GM21717 (cell line): ENCODE measurements at regions not wholly inside any gene's neighbourhood (a gene's known extent, or its start where the extent isn't known, plus 50 kb on each side); places are given as distances from the start of the nearest gene placed in this dataset.

ENCODE experiments used
- ATAC-seq: cut with Tn5 transposase; IDR thresholded peaks from one replicate; pipeline ENCODE4 v1.9.1; 2021; ENCODE audit warnings: mild to moderate bottlenecking, moderate library complexity; ENCODE audit not compliant: unreplicated experiment

- no peak for ATAC-seq
Measured at GRCh38 chr4:145251391-145251790, 71.0 kb upstream of the OTUD4 start.

DNA sequence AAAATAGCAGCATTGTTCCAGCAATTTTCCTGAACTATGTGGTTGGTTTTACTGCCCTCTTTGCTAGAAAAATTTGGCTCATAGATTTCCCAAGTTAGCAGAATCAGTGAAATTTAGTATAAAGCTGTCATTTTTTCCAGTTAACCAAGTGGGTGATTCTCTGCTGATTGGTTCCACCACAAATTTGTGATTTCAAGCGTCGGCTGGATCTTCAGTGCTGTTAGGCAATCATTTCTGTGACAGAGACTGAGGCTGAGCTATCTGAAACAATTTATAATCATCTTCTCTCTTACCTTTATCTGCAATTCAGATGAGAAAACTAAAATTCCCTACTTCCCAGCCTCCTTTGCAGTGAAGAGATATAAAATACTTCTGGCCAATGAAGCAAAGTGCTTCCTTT, 68.6 kb upstream of the OTUD4 start:
- ATAC-seq: no peak

DNA sequence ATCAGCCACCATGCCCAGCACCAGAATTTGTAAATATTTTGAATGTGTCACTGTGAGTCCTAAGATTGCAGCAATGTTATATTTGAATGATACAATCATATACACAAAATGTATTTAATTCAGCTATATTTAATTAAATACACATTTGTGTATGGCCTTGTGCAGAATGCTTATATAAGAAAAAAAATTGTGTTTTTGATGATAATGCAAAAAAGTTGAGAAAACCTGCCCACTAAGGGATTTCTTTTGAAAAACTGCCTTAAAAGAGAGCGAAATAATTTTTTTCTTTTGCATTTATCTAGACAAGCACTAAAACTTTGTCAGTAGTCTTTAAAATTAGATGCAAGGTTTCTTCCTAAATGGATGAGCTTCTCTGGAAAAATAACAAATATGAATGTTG, 68.1 kb upstream of the OTUD4 start:
- ATAC-seq: no peak

- ATAC-seq: peak; percentile 98
Measured at GRCh38 chr4:145234091-145234706, 53.8 kb upstream of the OTUD4 start.

DNA sequence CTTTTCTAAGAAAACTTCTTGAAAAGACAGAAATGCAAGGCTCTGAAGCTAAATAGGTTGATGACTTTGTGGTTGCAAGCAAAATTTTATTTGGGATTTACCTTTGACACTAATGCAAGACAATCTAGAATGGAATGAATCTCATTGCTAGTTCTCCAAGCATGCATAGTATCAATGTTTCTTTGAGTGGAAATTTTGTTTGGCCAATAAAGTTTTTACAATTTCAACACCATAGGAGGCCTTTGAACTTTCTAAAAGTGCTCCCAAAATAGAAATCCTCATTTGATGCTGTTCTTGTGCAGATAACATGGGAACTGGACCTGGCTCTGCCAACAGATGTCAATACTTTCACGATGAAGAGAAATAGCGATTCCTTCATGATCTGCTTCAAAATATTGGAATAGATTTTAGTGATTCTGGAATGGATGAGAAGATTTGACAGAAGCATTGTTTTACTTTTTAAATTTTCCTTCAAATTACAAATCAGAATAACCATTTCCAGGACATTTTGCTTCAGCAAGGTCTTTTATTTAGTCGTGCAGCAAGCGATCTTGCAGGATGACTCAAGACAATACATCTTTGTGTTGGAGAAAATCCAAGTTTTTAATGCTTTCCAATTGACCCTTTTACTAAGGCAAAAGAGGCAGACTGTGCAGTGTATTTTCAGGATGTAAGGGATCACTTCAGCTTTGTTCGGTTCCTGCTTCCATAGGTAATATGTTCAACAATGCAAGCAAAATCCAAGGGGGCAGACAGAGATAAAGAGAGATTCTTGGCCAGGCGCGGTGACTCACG, 51.7 kb upstream of the OTUD4 start:
- no peak for ATAC-seq

DNA sequence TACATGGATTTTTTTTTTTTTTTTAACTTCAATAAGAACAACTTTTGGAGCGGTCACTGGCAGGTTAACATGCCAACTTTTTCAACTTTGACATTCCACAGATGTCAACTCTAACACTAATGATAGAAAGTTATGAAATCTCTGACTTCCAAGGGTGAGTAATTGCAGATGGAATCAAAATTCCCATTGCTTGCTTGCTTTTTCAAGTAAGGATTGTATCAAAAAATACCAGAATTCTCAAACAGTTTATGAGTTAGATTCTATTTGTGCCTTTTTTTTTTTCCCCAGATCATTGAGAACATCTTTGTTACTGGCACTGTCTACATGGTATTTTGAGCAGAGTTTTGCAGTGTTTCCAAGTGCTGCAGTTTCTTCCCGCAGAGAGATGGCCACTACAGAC, 50.3 kb upstream of the OTUD4 start:
- no peak for ATAC-seq
